ENCODE measurements at regions not wholly inside any gene's neighbourhood (a gene's known extent, or its start where the extent isn't known, plus 50 kb on each side); places are given as distances from the start of the nearest gene placed in this dataset.

GRCh38 chr6:167748458-167749379, 78.0 kb upstream of the AFDN start (continued):
- TF ChIP-seq CSRNP2 (CRISPR knock-in tag; conservative IDR thresholded peaks at IDR 0.05; ENCODE audit: low read depth): no peak
- no peak for TF ChIP-seq ZNF703 (CRISPR knock-in tag; IDR thresholded peaks at IDR 0.05; ENCODE audit: borderline replicate concordance)
- TF ChIP-seq PHF20 (CRISPR knock-in tag; IDR thresholded peaks at IDR 0.05): no peak
- no peak for TF ChIP-seq ZSCAN12 (CRISPR knock-in tag; IDR thresholded peaks at IDR 0.05)
- TF ChIP-seq, protein P1, sequence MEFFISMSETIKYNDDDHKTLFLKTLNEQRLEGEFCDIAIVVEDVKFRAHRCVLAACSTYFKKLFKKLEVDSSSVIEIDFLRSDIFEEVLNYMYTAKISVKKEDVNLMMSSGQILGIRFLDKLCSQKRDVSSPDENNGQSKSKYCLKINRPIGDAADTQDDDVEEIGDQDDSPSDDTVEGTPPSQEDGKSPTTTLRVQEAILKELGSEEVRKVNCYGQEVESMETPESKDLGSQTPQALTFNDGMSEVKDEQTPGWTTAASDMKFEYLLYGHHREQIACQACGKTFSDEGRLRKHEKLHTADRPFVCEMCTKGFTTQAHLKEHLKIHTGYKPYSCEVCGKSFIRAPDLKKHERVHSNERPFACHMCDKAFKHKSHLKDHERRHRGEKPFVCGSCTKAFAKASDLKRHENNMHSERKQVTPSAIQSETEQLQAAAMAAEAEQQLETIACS (CRISPR knock-in tag; IDR thresholded peaks at IDR 0.05): no peak
- TF ChIP-seq ZNF264 (CRISPR knock-in tag; IDR thresholded peaks at IDR 0.05): no peak
- TF ChIP-seq, protein P2, sequence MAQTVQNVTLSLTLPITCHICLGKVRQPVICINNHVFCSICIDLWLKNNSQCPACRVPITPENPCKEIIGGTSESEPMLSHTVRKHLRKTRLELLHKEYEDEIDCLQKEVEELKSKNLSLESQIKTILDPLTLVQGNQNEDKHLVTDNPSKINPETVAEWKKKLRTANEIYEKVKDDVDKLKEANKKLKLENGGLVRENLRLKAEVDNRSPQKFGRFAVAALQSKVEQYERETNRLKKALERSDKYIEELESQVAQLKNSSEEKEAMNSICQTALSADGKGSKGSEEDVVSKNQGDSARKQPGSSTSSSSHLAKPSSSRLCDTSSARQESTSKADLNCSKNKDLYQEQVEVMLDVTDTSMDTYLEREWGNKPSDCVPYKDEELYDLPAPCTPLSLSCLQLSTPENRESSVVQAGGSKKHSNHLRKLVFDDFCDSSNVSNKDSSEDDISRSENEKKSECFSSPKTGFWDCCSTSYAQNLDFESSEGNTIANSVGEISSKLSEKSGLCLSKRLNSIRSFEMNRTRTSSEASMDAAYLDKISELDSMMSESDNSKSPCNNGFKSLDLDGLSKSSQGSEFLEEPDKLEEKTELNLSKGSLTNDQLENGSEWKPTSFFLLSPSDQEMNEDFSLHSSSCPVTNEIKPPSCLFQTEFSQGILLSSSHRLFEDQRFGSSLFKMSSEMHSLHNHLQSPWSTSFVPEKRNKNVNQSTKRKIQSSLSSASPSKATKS (CRISPR knock-in tag; IDR thresholded peaks at IDR 0.05): no peak
- no peak for TF ChIP-seq ZNF121 (CRISPR knock-in tag; IDR thresholded peaks at IDR 0.05)
- peak; percentile 5; the same call in 1 of the 2 replicates for TF ChIP-seq NFYB (CRISPR knock-in tag; IDR thresholded peaks at IDR 0.05)
- no peak for TF ChIP-seq KAT8 (CRISPR knock-in tag; IDR thresholded peaks at IDR 0.05)
- TF ChIP-seq ZFP36L1 (CRISPR knock-in tag; IDR thresholded peaks at IDR 0.05): no peak
- TF ChIP-seq, protein P3, sequence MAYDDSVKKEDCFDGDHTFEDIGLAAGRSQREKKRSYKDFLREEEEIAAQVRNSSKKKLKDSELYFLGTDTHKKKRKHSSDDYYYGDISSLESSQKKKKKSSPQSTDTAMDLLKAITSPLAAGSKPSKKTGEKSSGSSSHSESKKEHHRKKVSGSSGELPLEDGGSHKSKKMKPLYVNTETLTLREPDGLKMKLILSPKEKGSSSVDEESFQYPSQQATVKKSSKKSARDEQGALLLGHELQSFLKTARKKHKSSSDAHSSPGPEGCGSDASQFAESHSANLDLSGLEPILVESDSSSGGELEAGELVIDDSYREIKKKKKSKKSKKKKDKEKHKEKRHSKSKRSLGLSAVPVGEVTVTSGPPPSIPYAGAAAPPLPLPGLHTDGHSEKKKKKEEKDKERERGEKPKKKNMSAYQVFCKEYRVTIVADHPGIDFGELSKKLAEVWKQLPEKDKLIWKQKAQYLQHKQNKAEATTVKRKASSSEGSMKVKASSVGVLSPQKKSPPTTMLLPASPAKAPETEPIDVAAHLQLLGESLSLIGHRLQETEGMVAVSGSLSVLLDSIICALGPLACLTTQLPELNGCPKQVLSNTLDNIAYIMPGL (CRISPR knock-in tag; IDR thresholded peaks at IDR 0.05; ENCODE audit: borderline replicate concordance in 1 of 2, low read depth in 1 of 2): no peak
- TF ChIP-seq RELA (CRISPR knock-in tag; IDR thresholded peaks at IDR 0.05): no peak
- no peak for TF ChIP-seq ZNF841 (CRISPR knock-in tag; IDR thresholded peaks at IDR 0.05; ENCODE audit: borderline replicate concordance)
- TF ChIP-seq RXRB (CRISPR knock-in tag; IDR thresholded peaks at IDR 0.05; ENCODE audit: borderline replicate concordance): peak; percentile 72
- no peak for TF ChIP-seq SNRNP70 (IDR thresholded peaks at IDR 0.05; ENCODE audit: low read depth, low read length)
- no peak for TF ChIP-seq ZNF3 (CRISPR knock-in tag; IDR thresholded peaks at IDR 0.05)
- TF ChIP-seq MXD4 (CRISPR knock-in tag; IDR thresholded peaks at IDR 0.05): no peak
- no peak for TF ChIP-seq ZBTB7B (CRISPR knock-in tag; IDR thresholded peaks at IDR 0.05)
- TF ChIP-seq, protein P4, sequence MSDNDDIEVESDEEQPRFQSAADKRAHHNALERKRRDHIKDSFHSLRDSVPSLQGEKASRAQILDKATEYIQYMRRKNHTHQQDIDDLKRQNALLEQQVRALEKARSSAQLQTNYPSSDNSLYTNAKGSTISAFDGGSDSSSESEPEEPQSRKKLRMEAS (IDR thresholded peaks at IDR 0.05): peak; percentile 45; the same call in 1 of the 2 replicates
- TF ChIP-seq EED (CRISPR knock-in tag; IDR thresholded peaks at IDR 0.05): no peak
- TF ChIP-seq ZNF24 (IDR thresholded peaks at IDR 0.05): no peak
- TF ChIP-seq ZNF891 (CRISPR knock-in tag; IDR thresholded peaks at IDR 0.05): no peak; the same call in 1 of the 2 replicates
- no peak for TF ChIP-seq FOXA1 (IDR thresholded peaks at IDR 0.05)
- no peak for TF ChIP-seq FOXA1 (CRISPR knock-in tag; IDR thresholded peaks at IDR 0.05)
